Tibial nerve (tissue), 4 donors: ENCODE measurements at regions not wholly inside any gene's neighbourhood (a gene's known extent, or its start where the extent isn't known, plus 50 kb on each side); places are given as distances from the start of the nearest gene placed in this dataset.

Experiments
- EP300 ChIP-seq, 2 donors: sonication (generic); formaldehyde crosslinking; IDR thresholded peaks; one replicate each; pipeline ENCODE4 v1.6.1; 2017; ENCODE audit warnings: antibody characterized with exemption in 2 of 2, mild to moderate bottlenecking in 1 of 2
- POLR2A ChIP-seq, 2 donors: fragments of 450-650 bp; IDR thresholded peaks; one replicate each; pipeline ENCODE4 v1.6.1; 2017; ENCODE audit warnings: antibody characterized with exemption in 2 of 2, mild to moderate bottlenecking in 2 of 2, moderate library complexity in 2 of 2
- TF ChIP-seq, protein P1 (sequence below), 5 experiments: fragments of 200-600 bp in 3 of 5; fragments of 450-650 bp in 2 of 5; sonication (generic) in 3 of 5; IDR thresholded peaks; one replicate each; pipeline ENCODE4 v1.5.1; 2016 to 2019; ENCODE audit warnings: antibody characterized with exemption in 5 of 5, mild to moderate bottlenecking in 3 of 5, moderate library complexity in 2 of 5

DNA sequence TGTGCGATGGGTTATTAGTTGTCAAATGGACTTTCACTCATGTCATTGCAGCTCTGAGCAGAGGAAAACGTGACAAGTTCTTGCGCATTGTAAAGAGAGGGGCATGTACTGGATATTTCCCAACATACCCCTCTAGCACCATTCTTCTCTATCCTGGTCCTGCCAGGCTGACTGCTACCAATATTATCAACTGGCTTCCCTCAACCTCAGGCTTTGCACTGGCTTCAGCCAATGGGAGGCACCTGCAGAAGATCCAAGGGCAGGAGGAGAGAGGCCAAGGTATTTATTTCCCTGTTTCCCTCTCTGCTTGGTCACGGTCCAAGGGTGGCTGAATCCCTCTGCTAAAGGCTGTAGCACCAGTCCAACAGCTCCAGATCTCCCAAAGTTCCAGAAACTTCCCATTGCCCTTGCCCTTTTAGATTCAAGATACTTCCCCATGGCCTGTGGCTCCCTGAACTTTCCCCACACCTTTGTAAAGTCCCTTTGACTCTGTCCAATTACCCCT is 175.6 kb upstream of the NECTIN1 start:
- no peak for TF ChIP-seq EP300 (IDR thresholded peaks at IDR 0.05)
- TF ChIP-seq, protein P1, sequence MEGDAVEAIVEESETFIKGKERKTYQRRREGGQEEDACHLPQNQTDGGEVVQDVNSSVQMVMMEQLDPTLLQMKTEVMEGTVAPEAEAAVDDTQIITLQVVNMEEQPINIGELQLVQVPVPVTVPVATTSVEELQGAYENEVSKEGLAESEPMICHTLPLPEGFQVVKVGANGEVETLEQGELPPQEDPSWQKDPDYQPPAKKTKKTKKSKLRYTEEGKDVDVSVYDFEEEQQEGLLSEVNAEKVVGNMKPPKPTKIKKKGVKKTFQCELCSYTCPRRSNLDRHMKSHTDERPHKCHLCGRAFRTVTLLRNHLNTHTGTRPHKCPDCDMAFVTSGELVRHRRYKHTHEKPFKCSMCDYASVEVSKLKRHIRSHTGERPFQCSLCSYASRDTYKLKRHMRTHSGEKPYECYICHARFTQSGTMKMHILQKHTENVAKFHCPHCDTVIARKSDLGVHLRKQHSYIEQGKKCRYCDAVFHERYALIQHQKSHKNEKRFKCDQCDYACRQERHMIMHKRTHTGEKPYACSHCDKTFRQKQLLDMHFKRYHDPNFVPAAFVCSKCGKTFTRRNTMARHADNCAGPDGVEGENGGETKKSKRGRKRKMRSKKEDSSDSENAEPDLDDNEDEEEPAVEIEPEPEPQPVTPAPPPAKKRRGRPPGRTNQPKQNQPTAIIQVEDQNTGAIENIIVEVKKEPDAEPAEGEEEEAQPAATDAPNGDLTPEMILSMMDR (IDR thresholded peaks at IDR 0.05): no peak
- no peak for TF ChIP-seq POLR2A (IDR thresholded peaks at IDR 0.05)
